HG02870 (cell line): ENCODE measurements at regions not wholly inside any gene's neighbourhood (a gene's known extent, or its start where the extent isn't known, plus 50 kb on each side); places are given as distances from the start of the nearest gene placed in this dataset.

ENCODE experiments used
- ATAC-seq: cut with Tn5 transposase; IDR thresholded peaks from one replicate; pipeline ENCODE4 v1.9.1; 2021; ENCODE audit warnings: mild to moderate bottlenecking, moderate library complexity; ENCODE audit not compliant: unreplicated experiment

DNA sequence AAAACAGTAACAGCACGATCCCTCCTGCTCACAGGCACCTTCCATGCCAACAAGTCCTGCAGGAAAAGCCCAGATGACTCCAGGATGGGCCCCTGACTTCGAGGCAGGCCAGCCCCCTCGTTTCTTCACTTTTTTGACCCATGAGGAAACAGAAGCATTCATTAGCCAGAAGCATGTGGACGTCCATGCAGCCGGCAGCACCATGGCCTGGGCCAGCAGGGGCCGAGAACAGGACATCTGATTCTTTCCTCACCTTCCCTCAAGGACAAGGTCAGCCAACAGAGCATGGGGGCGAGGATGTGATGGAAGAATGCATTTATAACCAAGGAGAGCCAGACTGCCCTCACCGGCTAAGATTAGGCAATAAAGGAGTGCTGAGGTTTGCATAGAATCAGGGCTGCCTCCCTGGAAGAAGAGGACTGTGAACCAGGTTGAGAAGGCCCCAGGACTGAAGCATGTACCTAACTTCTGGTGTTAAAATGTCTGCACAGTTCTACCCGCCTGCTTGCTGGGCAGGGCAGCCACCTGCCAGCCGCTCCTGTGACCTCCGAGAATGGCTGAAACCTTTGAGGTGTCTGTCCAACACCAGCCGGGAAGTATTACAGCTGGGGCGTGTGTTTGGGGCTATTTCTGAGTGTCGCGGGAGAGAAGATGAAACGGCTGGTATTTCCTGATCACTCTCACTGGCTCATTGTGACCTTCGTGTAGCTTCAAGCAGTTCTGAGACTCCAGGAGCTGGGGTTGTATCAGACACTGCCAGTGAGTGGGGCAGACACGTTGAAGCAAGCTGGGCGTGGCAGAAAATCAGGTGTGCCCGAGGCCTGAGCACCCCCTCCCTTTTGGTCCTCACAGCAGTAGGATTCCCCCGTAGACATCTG lies 94.0 kb upstream of the TNRC6C start:
- no peak for ATAC-seq

DNA sequence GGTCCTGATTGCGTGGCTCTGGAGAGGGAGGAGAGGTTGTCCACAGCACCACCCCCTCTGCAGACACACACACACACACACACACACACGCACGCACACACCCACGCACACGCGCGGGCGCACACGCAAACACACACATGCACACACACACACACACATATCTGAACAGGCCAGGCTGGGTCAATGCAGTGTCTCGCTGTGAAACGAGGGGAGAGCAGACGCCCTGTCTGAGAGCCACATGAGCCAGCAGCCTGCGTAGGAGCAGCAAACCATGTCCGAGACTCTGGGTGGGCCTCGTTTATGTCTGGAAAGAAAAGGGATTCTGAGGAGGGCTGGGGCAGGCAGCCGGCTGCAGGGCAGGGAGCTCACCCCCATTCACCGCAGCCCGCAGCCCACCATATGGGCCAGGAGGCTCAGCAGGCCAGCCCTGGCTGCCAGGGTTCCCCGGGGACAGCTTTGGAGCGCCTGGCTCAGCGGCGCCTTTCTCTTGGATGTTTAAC lies 93.3 kb upstream of the TNRC6C start:
- ATAC-seq, result no peak

DNA sequence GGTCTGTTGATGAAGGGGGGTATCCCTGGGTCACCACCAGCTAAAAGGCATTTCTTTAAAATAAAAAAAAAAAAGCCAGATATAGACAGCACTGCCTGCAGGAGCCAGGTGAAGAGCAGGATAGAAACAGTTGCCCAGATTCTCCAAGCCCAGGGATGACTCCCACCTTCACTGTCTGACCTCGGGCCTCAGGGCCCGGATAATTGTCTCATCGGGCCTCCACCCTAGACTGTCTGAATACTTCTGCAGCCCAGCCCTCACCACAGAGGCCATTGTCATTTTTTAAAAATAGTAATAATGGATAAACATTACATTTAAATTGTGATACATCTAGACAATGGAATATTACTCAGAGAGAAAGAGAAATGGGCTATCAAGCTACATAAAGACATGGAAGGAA lies 92.8 kb upstream of the TNRC6C start:
- ATAC-seq, result no peak

GRCh38 chr17:77867308-77867781 lies 91.2 kb upstream of the TNRC6C start:
- ATAC-seq, result no peak

DNA sequence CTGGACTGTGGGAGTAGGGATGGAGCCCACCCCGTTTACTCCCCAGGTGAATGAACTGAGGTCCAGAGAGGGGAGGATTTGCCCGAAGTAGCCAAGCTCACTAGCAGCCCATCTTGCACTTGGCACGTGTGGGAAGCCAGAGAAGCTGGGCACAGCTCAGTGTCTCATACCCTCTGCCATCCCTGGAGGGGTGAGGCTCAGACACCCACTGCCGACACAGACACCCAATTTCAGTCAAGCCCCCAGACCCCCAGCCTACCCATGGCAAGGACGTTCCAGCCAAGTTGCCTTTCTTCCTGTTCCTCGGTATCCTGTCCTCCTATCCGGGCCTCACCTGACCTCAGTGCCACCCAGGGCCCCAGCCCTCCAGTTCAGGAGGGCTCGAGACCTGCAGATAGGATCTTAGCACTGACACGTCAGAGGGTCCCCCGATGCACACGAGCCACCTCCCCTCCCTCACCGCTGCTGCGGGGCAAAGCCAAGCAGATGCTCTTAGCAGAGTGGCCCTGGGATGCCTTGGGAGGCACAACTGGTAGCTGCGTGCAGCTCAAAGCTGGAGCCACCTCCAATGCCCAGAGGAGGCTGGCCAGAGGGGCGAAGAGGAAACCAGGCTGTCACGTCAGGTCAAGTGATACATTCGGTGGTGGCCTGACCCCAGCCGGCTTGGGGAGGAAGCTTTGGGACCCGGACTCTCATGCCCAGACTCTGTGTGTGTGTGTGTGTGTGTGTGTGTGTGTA lies 90.4 kb upstream of the TNRC6C start:
- ATAC-seq, result no peak

DNA sequence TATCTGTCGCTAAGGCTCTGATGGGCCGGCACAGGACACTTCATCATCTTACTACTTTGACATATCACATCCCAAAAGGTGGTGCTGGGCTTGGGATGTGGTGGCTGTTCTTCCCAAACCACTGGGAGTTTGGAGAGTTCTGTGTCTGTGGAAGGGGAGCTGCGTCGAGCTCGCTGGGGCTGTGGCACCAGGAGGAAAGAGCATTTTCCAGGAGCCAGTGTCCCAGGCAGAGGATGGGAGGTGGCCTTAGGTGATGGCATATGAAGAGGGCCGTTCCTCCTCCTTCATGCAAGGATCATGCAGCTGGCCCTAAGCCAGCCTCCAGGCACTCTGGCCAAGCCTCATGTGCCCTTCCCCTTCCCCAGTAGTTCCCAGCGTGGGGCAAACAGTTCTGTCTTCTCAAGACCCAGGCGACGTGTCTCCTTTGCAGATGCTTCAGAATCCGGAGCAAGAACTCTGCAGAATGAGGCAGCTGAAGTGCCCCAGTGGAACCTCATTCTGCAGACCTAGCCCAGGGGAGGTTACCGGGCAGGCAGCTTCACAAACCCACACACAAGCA lies 89.4 kb upstream of the TNRC6C start:
- no peak for ATAC-seq

DNA sequence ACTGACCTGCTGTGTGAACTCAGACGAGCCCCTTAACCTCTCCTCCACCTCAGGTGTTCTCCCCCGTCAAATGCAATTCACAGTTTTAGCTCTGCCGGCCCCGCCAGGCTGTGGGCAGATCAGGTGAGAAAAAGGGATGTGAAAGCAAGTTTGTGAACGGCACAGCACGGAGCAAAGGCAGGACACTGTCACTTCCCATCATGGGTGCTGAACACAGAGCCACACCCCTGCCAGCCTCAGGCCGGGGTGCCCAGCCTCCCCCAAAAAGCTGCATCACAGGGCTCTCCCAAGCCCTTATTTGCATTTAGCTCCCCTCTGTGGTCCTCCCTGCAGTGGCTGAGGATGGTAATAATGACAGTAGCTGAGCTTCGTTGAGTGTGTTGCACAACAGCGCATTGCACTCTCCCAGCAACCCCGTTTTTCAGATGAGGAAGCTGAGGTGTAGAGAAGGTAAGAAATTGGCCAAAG lies 88.8 kb upstream of the TNRC6C start:
- peak; percentile 65 for ATAC-seq

GRCh38 chr17:77872199-77872598 lies 86.3 kb upstream of the TNRC6C start:
- no peak for ATAC-seq

GRCh38 chr17:77872714-77873499 lies 85.6 kb upstream of the TNRC6C start:
- no peak for ATAC-seq

DNA sequence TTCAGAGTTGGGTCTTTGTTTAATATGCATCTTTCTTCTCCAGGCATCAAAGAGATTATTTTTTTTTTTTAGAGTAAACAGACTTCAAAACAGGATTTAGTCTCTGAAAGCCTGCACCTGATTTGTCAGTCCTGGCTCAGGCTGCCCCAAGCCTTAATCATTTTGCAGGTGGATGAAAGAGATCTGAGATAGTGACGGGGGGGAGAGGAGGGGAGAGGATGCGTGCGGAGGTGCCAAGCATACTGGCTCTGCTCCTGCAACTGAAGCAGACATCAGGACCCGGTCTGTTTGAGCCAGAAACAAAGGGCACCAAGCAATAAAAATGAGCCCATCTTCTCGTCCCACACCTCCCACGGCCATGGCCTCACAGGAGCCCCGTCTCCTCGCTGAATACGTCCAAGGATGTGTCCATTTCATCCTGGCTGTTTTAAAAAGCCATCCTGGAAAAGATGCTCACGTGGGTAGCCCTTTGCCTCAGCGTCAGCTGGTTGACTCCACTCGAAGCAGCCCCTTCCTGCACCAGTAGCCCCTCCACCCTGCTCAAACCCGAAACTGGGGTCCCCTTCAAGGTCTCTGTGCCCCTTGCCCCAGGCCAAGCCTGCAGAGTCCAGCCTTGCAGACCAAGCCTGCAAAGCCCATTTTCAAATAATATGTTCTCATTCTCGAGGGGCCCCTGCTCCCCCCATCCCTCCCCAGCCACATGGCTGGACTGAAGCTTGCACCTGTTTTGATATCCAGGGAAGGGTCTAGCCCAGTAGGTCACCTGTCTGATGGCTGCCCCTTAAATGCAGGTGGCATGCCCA lies 84.8 kb upstream of the TNRC6C start:
- no peak for ATAC-seq

DNA sequence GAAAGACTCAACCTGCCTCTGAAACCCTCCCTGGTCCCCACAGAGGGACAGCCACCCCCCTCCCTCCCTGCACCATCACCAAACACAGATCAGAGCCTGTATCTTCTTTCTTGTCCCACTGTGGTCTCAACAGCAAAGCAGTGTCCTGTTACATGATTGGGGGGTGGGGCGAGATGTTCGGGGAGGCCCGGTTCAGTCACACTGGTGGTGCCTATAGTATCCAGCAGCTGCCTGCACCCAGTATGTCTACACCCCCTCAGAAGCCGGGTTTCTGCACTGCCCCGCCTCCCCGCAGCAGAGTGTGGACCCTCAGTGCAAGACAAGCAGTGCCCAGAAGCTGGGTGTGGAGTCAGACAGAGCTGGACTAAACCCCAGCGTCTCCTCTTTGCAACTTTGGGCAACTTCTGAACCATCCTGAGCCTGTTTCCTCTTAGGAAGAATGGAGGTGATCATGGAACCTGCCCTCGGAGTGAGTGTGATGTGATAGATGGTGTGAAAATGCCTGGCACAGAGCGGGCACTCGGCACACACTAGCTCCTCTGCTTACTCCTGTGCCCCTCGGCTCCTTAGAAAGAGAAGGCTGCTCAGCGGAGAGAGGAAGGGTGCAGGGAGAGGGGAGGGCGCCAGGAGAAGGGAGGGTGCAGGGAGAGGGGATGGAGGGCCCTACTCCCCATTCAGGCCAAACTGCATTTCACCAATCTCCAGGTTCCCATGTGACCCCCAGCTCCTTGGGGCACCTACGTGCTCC lies 84.0 kb upstream of the TNRC6C start:
- ATAC-seq, result no peak

DNA sequence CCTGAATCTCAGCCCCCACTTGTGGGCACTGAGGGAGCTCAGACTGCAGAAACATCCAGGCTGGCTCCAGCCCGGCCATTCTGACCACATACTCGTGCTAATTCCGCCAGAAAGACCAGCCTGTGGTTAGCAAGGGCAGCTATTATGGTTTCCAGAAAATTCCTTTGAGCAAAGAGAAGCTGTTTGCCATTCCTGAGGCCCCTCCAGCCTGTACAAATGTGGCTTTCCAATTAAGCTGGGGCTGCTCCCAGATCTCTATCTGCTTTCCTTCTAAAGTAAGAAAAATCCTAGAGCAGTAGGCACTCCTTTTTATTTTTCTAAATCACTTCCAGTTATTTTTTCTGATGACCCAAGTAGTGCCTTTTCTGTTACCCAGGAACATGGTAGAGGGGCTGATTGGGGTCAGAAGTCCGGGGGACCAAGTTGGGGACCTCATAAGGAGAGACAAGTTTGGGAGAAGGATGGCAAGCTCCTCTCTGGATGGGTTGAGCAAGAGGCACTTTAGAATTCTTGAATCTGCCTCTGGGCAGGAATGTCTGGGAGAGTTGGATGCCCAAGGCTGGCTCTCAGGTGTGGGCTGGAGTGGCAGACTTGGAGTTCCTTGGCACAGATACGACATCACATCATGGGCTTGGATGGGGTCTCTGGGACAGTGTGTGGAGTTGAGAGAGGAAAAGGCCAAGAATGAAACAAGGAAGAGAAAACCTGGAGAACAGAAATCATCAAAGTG lies 83.3 kb upstream of the TNRC6C start:
- no peak for ATAC-seq

GRCh38 chr17:77875881-77876509 lies 82.5 kb upstream of the TNRC6C start:
- no peak for ATAC-seq

DNA sequence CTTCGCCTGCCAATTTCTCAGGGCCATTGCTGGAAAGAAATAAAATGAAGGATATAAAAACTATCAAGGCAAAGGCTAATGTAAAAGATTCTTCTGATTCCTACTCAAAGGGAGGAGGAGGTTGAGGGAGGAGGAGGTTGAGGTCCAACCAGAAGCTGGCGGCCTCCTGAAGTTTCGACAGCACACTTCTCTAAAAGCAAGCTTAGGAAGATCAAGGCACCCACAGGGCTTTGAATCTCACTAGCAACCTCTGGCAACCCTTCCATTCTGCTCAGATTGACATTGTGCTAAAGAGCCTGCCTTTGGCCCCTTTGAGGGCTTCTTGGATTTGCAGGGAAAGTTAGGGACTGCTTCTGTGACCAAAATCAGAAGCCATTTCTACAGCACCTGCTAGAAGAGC lies 81.5 kb upstream of the TNRC6C start:
- ATAC-seq, result no peak

- ATAC-seq, result no peak
Measured at GRCh38 chr17:77877646-77878355, 80.7 kb upstream of the TNRC6C start.

- no peak for ATAC-seq
Measured at GRCh38 chr17:77879226-77879895, 79.1 kb upstream of the TNRC6C start.

DNA sequence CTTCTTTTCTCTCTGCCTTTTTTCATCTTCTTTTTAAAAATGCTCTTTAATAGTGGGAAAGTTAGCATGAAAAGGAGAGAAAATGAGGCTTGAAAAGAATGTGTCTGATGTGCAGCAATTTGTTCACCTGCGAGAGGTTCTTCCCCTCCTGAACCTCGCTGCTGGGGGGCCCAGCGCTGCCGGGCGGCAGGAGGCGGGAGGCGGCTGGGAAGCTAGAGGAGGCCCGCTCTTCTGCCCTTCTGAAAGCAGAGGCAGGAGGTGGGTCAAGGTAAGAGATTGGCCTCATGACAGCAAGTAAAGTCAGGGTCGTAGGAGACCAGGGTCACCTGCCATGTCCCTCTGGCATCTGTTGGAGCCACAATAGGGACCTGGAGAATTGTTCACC lies 78.6 kb upstream of the TNRC6C start:
- ATAC-seq, result no peak
